ENCODE measurements at regions not wholly inside any gene's neighbourhood (a gene's known extent, or its start where the extent isn't known, plus 50 kb on each side); places are given as distances from the start of the nearest gene placed in this dataset.
A peak's percentile ranks its signal among the peaks of the same experiment; 100 is the strongest.
"Not testable (repeated sequence)": the region's sequence is repeated elsewhere in the genome, so short reads cannot be mapped to it uniquely, and the experiment has no call there.

DNA sequence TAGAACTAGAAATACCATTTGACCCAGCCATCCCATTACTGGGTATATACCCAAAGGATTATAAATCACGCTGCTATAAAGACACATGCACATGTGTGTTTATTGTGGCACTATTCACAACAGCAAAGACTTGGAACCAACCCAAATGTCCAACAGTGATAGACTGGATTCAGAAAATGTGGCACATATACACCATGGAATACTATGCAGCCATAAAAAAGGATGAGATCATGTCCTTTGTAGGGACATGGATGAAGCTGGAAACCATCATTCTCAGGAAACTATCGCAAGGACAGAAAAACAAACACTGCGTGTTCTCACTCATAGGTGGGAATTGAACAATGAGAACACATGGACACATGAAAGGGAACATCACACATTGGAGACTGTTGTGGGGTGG, 154.5 kb upstream of the INTU start:
- not testable (repeated sequence) for DNase-seq

DNA sequence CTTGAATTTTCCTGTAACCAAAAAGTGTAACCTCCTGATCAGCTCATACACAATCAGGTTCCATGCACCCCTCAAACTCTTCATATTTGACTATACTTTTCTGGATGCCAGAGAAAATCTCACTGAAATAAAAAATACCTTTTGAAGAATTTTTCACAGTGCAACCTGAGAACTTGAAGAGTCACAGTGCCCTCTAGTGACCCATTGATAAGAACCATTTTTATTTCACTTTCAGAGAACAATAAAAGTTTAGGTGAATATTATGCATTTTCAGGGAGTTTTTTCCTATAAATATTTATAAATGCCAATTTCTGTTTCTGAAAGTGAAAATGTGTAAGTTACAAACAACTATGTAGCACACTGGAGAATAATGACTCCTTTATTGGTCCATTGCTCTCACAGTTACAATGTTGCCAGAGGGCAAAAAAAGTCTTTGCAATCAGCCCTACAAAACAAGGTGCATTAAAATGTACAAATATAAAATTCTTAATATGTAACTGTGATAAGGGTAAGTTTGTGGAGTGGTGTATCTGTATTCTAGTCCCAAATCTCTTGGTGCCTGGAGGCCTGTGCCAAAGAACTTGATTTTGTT, 153.6 kb upstream of the INTU start:
- DNase-seq, result peak; percentile 19

GRCh38 chr4:127482049-127482448, 150.7 kb upstream of the INTU start:
- no peak for DNase-seq

DNA sequence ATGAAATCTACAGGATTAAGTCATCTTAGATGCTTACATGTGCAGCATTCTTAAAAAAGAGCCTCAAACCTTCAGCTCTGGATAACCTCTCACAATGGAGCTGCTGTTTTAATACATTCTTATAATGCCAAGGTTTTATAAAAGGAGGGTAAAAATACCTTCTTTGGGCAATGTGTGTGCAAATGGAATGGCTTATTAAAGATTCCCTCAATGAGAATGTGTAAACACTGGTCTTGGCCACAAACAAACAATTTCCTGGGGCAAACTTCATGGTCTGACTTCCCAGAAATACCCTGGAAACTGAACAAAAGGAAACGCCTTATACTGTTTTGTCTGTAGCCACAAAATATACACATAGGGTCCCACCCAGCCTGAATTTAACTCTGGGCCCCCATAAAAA, 148.6 kb upstream of the INTU start:
- no peak for DNase-seq

DNA sequence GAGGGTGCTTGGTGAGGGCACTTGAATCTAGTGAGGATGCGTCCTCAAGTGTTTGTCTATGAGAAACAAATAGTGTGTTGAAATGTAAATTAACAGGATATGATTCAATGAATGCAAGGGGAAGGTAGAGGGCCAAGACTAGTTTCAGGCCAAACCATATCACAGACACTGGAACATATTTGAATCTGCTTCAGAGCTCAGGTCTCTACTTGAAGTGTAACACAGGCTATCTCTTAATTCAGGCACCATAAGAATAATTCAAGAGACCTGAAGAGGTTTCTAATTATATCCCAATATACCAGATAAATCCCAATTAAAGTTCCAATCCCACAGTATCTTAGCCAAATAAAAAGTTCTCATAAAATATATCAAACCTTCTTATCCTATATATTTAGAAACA, 146.5 kb upstream of the INTU start:
- no peak for DNase-seq

DNA sequence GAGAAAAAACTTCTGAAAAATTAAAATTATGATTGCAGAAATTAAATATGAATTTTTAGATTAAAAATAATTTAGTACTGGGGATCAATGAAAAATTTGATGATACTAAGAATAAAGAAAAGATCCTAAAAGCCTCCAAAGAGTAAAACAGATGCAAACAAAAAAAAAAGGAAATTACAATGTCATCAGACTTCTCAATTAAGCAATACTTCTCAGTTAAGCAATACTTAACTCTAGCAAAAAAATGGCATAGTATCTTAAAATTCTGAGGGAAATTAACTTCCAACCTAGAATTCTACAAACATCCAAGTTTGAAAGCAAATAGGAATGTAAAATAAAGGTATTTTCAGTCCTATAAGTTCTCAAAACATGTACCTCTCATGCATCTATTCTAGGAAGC, 141.2 kb upstream of the INTU start:
- DNase-seq, result no peak

DNA sequence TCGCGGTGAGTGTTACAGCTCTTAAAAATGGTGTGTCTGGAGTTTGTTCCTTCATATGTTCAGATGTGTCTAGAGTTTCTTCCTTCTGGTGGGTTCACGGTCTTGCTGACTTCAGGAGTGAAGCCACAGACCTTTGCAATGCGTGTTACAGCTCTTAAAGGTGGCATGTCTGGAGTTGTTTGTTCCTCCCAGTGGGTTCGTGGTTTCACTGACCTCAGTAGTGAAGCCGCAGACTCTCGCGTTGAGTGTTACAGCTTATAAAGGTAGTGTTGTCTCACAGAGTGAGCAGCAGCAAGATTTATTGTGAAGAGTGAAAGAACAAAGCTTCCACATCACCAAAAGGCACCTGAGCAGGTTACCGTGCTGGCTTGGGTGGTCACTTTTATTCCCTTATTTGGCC, 135.9 kb upstream of the INTU start:
- not testable (repeated sequence) for DNase-seq

DNA sequence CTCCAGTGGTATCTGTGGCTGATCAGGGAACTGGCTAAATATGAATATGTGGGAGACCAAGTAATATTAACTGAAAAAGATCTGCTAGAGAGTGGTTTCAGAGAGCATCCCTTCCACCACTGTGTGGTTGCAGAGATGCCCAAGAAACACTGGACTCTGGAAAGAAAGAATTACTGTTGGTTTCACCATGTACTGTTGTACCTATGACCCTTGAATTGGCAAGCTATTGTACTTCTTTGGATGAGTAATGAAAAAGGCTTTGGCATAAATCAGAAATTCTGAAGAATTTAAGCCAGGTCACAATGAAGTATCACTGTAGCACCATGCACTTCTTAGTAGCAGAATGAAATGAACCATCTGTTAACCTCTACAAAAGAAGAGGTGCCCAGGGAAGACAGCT, 134.4 kb upstream of the INTU start:
- no peak for DNase-seq

DNA sequence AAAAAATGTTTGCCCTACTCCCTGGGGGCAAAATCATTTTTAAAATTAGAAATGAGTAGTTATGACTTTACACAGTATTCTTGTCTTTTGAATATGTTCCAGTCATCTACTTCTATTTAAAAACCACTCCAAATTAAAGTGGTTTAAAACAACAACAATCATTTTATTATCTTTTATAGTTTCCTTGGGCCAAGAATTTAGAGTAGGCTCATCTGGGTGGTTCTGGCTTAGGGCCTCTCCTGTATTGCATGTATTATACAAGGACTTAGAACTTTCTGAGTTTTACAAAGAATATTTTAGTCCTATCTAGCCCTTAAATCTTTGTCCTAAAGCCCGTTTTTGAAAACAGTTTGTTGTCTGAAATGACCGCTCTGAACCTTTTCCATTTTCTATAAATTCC, 132.5 kb upstream of the INTU start:
- no peak for DNase-seq

DNA sequence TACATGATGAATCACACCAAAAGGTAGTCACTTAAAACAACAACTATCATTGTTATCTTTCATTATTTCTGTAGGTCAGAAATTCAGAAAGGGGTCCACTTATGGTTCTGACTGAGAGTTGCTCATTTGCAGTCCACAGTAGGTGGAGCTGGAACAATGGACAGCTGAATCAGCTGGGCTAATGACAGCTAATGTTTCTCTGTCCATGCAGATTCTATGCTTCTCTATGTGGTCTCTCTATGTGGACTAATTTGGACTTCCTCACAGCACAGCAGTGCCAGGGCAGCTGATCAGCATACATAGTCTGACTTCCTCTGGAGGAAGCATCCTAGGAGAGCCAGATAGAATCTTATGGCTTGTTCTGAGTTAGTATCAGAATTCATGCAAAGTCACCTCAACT, 131.7 kb upstream of the INTU start:
- no peak for DNase-seq

DNA sequence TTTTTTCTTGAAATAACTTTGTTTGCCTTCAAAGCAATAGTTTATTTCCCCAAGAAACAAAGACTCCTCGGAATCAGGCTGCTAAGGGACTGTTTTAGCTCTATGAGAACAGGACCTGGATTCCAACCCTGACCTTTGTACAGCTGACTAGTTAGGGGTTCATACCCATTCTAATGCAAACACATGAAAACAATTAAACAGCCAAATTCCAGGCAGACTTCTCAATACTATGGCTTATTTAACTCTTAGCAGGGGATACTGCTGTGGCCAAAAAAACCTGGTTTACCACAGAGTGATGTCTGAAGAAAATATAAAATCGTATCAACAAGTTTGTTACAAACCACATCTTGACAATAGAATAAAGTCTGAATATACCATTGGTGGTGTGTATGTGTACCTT, 129.6 kb upstream of the INTU start:
- no peak for DNase-seq

DNA sequence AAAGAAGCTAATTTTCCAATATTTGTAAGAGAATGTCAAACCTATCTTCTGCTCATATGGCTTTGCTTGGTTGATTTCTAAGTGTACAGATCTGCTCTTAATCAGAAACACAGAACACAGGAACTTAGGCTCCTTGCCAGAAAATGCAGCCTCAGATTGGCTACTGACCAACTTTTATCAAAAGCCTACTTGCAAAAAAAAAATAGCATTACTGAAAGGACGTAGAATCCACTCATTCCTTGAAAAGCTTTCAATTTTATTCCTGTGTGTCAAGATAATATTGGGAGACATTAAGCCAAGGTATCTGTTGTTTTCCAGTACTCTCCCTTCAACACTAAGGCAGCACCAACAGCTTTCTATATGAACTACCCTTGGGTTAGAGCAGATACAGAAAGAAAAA, 127.6 kb upstream of the INTU start:
- DNase-seq, result no peak

DNA sequence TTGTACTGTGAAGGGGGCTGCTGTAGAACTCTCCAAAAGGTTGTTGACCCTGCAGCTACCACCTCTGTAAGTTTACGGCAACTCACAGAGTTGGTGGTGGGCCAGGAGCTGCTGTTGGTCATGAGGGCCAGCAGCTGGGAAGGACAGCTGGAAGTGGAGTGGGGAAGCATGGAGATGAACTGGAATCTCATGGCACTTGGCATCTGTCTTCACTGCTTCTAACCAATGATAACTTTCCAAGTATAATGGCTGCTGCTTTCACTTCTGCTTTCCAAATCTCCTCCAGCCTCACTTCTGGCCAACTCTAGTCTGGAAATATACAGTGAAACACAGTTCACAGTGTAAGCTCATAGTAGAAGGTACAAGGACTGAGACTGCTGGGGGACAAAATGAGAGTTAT, 126.5 kb upstream of the INTU start:
- DNase-seq, result no peak

GRCh38 chr4:127509155-127509554, 123.6 kb upstream of the INTU start:
- no peak for DNase-seq

DNA sequence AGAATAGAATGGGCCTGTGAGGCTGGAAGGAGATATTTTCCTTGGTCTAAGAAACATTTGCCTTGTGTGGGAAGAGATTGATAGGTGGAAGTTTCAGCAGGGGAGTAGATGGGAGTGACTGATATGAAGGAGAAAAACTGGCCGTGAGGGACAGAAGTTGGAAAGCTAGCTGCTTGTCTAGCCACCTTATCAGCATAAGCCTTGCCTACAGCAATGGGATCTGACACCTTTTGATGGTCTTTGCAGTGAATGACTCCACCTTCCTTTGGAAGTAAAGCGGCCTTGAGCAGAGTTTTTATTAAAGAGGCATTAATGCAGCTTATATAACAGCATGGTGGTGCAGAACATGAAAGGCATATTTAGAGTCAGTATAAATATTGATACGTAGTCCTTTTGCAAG, 120.1 kb upstream of the INTU start:
- not testable (repeated sequence) for DNase-seq

DNA sequence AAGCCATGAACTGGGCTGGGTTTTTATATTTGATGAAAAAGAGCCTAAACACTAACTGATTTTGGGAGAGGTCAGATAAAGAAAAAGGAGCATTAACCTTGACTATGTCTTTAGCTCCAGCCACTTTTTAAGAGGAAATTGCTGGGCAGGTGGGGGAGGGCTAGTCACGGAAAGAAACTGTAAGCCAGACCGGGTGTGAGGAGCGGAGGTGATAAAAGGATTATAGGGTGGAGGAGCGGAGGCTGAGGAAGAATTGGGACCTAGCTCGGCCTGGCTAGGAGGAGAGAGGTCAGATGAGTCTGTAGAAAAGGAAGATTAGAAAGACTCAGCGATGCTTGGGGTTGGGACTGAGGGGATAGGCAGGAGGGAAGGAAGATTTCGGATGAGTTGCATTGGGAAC, 117.5 kb upstream of the INTU start:
- not testable (repeated sequence) for DNase-seq

DNA sequence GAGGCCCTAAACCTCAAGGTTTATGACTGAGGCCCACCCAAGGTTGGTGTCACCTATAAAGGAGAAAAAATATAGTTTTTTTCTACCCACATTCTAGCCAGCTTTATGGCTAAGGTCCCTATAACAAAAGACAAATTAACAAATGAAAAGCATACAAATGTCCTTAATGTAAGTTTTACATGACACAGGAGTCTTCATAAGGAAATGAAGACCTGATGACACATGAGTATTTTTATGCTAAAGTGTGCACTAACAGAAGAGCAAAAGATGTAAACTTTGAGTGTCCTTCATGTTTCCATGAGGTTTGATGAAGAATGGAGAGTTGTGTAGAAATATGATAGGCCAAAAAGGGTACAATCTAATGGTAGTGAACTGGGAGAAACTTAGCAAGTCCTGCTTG, 114.7 kb upstream of the INTU start:
- DNase-seq, result no peak

GRCh38 chr4:127521463-127521862, 111.3 kb upstream of the INTU start:
- no peak for DNase-seq

DNA sequence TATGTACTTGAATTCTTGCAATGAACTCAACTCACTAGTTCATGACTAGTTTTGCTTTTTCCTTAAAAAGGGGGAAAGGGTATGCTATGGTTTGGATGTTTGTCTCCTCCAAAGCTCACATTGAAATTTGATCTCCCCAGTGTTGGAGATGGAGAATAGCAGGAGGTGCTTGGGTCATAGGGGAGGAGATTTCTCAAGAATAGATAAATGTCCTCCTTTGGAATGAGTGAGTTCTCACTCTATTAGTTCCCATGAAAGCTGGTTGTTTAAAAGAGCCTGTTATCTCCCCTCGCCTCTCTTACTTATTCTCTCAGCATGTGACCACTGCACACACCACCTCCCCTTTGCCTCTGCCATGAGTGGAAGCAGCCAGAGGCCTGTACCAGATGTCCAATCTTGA, 109.4 kb upstream of the INTU start:
- no peak for DNase-seq

DNA sequence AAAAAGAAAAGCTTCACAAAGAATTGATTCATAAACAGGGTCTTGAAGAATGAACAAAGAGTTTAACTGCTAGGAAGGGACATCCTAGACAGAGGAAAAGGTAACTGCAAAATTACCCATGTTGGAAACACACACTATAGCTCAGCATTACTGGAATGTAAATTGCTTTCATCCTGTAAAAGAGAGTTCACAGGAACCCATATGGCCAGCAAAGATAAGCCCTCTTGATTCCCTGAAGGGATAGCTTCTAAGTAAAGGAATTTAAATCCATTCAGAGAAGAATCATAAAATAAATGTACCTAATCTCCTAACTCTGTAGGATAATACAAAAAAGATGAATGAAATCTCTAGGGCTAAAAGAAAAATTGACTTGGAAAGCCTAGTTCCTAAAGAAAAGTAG, 107.1 kb upstream of the INTU start:
- no peak for DNase-seq

DNA sequence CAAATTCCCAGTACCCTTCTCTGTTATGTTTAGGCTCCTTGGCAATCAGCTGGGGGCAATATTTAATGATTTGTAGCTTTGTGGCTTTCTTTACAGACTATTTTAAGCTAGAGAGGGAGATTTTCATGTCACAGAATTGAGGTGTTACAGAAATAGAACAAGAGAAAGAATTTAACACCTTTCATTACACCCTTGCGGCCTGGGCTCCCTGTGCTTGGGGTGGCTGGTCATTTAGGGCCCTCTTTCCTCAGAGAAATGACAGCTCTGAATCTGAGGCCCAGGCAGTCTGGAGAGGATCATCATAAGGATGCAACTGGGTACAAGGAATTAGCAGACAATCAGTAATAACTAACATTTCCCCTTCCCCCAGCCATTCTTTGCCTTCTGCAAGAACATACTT, 104.5 kb upstream of the INTU start:
- no peak for DNase-seq

DNA sequence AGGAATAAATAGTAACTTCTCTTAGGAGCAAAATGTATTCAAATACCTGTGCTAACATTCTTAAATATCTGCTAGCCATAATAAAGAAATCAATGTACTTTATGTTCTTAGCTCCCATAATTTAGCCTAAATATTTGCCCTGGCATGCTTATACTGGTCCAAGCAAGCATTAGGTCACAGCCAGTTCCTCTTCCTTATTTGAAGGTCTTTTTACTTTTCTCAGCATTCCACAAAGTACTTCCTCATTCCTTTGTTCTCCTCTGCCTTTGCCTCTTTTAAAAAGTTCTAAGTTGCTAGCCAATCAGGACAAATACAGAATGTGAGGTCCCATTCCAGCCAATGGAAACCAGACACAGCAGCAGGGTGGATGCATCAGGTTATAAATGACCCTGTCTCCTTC, 102.9 kb upstream of the INTU start:
- DNase-seq, result not testable (repeated sequence)

GRCh38 chr4:127533028-127533700, 99.6 kb upstream of the INTU start:
- no peak for DNase-seq

DNA sequence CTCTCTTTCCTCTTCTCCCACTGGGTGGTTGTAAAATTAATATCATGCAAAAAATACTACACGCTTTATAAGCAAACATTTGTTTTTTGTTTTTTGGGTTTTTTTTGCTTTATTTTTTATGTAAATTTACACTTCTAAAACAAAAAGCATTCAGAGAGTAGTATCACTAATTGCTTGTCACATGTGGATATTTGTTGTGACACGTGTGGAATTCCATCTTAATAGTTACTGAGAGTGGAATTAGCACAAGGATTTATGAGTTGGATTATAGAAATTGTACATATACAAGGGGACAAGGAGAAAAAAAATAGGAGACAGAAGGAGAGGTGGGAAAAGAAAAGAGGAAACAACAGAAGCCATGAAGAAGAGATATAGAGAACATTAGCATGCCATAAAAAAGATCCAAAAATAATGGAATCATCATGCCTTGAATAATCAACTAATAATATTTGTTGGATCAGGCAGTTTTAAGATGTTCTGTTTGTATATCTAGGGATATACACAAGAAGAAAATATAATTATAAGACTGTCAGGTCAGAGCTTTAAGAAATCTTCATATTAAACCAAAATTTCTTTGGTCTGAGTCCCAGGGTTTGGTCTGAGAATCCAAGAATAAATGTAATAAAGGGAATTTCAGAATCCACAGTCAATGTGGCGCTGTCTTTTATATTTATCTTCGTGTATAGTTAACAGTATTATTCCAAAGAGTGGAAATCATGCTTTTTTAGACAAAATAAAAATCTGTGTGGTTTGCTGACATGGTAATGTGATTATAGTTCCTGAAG, 98.5 kb upstream of the INTU start:
- DNase-seq, result no peak

- no peak for DNase-seq
These were observed 94.7 kb upstream of the INTU start for GRCh38 chr4:127538016-127538415.

Measured in NCI-H1048 (cell line).